Hematopoietic multipotent progenitor cell treated with erythropoietin and hydrocortisone succinate and interleukin-3 and kit ligand, for 4 days (in vitro differentiated cells): ENCODE measurements at regions not wholly inside any gene's neighbourhood (a gene's known extent, or its start where the extent isn't known, plus 50 kb on each side); places are given as distances from the start of the nearest gene placed in this dataset.
"Not testable (repeated sequence)": the region's sequence is repeated elsewhere in the genome, so short reads cannot be mapped to it uniquely, and the experiment has no call there.

Experiments
- DNase-seq: peaks from one replicate; pipeline ENCODE4 v3.0.0-alpha.2; 2015

DNA sequence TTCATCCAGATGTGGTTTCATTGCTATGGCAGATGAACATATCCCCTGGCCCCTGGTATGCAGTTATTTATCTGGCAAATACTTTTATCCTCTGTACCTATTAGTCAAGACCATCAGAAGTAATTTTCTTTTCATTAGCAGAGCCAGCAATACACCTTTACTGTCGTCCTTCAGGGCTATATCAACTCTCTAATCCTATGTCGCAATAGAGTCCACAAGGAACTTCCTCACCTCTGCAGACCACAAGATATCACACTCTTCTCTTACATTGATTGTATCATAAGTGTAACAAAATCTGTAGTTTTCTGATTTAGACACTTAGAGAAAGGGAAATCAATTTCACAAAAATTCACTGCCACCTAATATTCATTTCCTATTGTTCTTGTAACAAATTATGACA, 252.9 kb upstream of the DCC start:
- DNase-seq, result no peak

DNA sequence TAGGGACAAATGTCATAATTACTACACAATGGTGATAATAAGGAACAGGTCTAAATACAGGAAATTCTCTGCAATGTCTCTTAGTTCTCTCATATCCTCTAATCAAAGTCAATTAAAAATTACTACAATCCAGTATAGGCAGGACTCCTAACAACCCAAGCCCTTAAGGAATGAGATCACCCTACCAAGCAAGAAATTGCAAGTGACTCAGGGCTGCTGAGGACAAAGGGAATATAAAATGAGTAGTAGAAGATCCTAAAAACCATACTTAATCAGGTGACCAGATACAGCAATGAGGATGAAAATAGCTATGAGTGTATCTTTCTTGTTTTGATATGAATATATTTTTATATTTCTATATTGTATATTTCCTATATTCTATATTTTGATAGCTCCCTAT, 250.0 kb upstream of the DCC start:
- DNase-seq, result no peak

DNA sequence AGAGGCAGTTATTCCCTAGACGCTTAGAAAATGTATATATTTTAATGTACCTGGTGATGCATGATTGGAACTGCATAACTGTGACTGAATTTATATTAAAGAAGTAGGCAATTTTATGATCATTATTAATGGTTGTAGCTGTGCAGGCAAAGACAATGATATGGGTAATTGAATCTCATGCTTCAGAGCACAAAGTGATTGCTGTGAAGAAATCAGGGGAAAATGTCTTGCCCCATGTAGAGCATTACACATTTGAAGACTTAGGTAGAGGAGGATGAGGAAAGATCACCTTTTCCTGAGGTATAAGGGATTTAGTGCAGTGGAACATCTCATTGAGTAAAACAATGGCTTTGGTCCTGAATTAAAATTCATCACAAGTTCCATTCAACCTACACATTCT, 246.8 kb upstream of the DCC start:
- DNase-seq, result no peak

DNA sequence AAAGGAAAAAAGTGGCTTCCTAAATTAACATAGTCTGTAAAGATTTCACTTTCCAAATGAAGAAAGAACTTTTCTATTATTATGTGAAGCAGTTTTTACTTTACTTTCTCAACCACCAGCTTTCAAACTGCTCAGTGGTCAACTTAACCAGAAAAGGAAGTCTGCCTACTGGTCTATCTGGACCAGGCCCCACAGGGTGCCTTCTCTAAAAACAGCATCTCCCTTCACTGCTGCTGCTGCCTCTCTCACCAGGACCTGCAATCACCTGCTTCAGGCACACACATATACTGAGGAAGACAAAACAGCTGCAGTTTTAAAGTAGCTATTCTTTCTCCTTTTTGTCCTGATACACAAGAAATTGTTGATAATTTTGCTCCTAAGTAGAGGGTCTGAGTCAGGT, 221.3 kb upstream of the DCC start:
- no peak for DNase-seq

DNA sequence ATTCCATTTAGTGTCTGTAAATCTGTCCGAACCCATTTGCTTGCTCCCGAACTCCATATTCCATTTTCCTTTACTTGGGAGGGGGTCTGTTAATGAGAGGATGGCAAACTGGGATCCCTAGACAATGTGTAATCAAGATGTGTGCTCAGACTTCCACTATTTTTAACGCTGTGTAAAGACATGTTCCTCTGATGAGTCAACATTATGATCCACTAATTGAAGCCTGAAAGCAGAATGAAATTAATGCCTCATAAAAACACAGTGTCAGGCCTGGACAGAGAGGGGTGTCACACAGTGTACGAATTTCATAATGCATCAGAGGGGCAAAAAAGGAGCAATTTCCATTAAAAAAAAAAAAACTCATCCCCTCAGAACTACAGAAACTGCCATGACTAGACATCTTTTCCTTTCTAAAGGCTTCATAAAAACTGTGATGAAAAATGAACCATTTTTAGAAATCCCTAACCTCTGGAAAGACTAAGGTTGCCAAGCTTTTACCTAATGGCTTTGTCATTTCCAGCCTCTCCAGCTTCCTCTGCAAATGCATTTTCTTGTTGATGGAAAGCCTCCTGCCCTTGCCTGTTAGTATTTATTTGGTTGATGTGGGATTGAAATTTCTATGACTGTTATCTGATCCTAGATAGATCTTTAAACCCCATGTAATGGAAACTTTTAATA, 209.2 kb upstream of the DCC start:
- no peak for DNase-seq

DNA sequence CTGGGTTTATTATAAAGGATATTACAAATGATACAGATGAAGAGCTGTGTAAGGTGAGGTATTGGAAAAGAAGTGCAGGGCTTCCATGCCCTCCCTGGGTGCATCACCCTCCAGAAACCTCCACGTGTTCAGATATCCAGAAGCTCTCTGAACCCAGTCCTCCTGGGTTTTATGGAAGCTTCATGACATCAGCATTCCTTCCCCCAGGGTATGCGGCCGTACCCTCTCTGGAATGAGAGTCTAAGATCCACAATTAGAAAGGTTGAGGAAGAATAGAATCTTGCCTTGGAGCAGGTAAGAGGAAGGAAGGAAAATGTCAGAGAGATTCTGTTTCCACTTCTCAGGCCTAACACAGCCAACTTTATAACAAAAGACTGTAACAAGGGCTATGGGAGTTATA, 208.2 kb upstream of the DCC start:
- DNase-seq, result no peak

DNA sequence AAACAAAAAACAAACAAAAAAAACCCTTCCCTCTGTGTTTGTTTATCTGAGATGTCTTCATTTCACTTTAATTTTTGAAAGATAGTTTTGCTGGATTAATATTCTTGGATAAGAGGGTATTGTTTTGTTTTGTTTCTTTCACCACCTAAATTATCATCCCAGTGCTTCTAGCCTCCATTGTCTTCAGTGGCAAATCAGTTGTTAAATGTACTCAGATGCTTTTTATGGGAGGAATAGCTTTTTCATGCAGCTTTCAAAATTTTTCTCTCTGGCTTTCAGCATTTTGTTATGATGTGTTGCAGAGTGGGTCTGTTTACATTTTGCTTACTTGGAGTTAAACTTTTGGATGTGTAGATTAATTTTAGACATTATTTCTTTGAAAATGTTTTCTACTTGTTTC, 203.5 kb upstream of the DCC start:
- no peak for DNase-seq

DNA sequence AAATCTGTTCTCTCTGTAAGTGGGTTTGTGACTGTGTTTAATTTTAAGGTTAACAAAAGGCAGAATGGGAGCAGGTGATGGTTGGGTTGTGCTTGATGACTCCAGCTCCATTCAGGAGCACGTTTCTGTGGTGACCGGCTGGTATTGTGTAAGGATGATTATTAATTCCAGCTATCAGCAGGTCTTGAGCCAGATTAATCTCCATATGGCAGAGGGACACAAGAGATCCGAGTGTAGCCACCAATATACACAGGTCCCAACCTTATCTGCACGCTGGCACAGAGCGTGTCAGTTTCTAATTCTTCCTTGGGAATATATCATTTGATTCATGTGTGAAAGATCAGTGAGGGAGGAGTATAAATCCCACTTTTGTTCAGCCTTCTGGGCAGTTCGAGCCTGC, 199.0 kb upstream of the DCC start:
- no peak for DNase-seq

DNA sequence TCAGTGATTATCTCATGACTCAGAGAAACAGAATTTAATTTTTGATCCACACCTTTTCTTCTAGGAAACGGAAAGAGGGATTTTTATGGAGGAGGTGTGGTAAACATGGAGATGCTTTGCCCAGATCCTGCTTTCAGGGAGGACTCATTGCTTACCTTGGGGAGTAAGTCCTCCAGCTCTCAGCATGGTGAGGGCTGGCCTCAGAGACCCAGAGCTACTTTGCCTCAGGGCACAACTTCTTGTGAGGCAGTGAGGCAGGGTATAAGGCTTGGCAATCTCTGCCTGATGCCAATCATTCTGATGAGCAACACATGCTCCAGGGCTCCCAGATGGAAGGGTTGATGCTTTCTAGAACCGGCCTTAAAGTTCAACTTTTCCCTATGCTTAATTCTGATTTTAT, 189.9 kb upstream of the DCC start:
- DNase-seq, result no peak

DNA sequence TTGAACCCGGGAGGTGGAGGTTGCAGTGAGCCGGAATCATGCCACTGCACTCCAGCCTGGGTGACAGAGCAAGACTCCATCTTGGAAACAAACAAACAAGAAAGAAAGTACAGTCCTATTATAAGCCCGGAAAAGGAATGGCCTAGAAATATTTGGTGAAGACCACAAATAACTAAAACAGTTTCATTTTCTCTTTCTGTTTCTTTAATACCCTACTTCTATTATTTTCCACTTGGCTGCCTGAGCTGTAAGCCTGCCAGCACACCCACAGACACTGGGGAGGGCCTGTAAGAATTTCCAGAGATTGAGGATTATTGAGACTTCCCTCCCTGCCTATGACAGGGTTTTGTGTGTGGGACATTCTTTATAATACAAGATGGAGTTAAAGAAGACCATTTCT, 188.0 kb upstream of the DCC start:
- no peak for DNase-seq

DNA sequence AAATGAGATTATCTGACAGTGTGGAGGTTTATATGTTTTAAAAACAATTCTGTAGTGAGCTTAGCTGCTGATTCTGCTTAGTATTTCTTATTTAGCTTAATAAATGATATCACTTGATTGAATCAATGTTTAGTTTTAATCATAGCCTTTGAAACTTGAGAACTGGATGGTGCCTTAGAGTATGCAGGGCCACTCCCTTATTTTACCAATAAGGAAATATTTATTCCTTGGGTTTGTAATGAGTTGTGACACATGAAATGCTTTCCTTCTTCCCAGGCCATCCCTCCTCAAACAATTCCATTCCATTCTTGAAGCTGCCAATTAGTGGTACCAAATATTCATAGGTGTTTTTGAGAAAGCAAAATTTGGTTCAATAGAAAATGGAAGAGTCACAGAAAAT, 183.8 kb upstream of the DCC start:
- no peak for DNase-seq

DNA sequence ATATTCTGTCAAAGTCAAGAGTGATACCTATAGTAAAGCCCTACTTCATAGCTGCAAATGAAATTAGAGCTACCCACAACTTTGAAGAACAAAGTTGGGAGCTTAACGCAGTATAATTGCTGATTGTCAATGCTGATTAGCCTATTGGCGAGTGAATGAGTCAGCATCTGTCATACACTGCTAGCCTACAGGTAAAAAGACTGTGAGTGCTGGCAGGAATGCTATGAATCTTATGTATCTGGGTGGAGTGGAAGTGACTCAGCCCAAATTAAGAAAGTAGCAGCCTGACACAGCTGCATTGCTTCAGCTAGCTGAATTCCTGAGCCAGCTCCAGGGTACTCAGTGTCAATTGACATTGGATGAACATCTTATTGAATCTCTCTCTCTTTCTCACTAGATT, 179.4 kb upstream of the DCC start:
- DNase-seq, result no peak

DNA sequence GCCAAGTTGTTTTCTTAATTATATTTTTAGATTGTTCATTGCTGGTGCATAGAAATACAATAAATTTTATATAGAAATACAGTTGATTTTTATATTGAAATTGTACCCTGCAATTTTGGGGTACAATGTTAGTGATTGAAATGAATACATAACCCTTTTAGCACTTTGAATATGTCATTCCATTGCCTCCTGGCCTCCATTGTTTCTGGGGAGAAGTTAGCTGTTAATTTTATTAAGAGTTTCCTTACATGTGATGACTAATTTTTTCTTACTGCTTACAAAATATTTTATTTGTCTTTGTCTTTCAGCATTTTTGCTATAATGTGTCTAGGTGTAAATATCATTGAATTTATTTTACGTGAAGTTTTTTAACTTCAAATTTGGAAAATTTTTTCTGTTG, 176.5 kb upstream of the DCC start:
- DNase-seq, result no peak

DNA sequence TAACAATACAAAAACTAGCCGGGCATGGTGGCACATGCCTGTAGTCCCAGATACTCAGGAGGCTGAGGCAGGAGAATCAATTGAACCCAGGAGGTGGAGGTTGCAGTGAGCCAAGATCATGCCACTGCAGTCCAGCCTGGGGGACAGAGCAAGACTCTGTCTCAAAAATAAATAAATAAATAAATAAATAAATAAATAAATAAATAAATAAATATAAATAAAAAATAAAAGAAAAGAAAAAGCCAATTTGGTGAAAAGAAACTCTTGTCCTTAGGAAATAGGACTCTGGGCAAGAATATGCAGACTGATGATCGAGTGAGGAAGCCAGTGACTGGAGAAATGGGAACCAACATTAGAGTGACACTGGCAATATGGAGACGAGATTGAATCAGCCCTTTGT, 171.9 kb upstream of the DCC start:
- not testable (repeated sequence) for DNase-seq

DNA sequence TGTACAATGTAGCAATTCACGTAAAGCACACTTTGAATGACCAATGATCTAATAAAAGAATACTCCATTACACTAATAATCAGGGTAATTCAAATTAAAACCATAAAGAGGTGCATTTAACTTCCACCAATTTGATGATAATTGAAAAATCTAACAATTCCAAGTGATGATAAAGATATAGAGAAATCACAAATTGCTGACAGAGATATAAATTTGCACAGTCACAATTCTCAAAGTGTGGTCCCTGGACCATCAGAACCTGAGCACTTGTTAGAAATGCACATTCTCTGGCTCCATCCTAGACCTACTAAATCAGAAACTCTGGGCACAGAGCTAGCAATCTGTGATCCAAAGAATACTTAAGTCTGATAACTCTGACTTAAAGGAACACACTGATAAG, 165.8 kb upstream of the DCC start:
- no peak for DNase-seq

DNA sequence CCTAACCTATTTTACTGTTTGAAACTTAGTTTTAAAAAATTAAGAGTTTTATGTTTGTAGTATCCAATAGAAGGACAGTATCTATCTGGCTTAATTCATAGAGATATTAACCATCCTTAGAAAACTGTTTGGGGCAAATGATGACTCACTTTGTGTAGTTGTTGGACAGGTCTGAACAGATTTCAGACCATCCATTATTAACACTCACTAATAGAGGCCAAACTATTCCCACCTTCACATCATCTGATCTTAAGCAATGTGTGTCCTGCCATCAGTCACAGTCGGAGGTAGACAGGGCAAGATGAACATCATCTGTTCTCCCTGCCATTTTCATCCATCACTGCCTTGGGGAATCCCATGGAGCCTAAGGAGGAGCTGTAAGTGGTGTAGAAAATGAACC, 164.6 kb upstream of the DCC start:
- no peak for DNase-seq

DNA sequence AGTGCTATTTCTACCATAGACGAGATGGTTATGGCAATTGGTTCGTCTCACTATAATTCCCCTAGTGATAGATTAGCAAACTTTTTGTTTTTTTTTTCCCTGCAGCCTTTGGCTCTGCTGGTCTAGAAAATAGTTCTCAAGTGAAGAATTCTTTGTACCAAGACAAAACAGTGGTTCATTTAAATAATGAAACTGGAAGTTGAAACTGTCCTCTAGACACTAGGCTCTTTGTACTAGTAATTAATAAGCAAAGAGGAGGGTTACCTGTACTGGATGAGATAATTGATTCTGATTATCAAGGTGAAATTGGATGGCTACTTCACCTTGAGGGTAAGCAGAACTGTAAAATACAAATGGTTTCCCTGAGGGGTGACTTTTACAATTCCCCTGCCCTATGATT, 156.9 kb upstream of the DCC start:
- no peak for DNase-seq

DNA sequence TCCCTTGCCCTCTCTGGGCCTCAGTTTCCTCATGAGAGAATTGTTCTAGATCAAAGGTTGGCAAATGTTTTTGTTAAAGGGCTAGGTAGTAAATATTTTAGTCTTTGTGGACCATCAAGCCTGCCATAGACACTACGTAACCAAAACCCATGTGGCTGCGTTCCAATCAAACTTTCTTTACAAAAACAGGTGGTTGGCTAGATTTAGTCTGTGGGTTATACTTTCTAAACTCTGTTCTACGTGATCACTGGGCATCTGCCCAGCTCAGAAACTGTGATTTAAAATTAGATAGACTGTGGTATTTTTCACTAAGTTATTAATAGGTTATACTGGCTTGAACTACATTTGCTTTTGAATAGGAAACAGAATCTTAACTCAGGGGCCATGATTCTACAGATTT, 149.8 kb upstream of the DCC start:
- DNase-seq, result no peak

DNA sequence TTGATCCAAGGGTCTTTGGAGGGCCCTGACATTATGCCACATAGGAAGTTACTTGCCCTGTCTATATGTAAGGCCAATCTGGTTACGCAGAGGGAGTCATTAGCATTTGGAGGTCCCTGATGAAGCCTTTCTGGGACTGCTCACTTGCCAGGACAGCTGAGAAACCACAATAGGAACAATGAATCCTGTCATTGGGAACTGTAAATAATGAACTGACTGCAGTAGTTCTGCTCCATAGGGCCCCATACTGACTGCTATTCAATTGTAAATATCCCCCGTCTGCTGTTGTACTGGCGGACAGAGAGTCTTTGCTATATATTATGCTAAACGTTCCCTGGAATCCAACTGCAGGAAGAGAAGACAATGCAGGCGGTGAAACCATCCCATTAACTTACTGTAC, 149.4 kb upstream of the DCC start:
- DNase-seq, result no peak

DNA sequence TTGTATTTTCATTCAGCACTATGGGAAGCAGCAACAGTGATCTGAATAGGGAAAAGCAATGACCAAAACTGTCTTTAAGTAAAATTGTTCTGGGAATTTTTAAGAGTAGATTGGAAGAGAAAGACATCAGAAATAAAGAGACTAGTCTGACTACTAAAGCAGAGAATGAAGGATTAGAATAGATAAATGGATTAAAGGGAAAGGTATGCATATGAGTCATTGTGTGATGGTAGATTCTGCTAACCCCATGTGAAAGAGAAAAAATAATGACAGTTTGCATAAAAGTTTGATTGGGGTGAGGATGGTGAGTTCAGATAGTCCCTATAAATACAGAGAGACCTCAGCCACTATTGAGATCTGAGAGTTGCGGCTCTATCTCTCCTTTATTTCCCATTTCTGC, 139.6 kb upstream of the DCC start:
- DNase-seq, result no peak

DNA sequence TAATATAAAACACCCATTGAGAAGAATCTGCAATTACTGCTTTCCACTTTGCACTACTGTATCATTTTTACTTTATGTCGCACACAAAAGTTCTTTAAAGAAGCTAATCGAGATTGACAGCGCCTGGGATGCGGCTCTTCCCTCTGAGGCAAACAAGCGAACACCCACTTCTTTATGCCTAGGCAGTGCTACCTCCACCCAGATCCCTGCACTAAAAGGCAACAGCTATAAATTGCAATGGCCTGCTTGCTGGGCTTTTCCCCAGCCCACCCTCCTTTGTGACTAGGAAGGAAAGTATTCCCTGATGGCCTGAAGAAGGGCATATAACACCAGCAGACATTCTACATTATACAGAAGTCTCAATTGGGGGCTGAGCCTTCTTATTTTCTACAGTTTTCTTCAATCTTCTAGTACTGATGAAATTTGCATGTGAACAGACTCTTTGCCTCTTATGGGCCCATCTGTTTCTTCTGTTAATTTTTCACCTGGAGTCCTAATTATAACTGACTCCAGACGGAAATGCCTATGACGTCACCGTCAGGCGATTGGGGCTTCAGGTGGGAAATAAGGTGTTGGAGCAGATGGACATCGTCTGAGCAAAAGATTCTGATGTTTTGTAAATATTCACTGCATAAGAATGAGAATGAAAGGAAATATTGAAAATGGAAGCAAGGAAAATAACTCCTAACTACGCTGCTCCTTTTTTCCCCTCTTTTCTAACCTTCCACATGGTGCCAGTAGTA, 138.9 kb upstream of the DCC start:
- no peak for DNase-seq

DNA sequence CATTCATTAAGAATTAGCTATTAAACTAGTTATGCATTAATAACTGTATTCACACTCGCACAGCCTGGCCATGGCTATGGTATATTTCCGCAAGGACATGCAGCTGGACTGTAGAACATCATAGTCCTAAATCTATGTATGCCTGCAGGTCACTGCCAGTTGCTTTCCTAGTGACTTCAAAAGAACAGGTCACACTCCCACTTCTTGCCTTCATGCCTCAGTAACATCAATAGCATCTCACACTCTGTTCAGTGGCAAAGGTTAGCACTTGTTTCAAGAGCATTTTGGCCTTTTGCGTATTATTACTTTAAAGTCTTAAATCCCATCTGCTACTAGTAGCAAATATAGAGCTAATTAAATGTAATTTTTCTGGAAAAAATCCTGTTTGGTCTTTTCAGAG, 131.4 kb upstream of the DCC start:
- no peak for DNase-seq

DNA sequence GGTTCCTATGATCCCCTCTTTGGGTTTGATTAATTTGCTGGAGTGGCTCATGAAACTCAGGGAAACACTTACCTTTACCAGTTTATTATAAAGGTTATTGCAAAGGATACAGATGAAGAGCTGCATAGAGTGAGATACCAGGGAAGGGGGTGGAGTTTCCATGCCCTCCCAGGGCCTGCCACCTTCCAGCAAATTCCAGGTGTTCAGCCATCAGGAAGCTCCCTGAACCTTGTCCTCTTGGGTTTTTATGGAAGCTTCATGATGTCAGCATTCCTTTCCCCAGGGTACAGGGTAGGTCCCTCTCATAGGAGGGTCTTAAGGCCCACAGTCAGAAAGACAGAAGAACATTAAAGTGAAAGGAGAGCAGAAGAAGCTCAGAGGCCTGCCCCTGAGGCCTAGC, 123.9 kb upstream of the DCC start:
- no peak for DNase-seq

DNA sequence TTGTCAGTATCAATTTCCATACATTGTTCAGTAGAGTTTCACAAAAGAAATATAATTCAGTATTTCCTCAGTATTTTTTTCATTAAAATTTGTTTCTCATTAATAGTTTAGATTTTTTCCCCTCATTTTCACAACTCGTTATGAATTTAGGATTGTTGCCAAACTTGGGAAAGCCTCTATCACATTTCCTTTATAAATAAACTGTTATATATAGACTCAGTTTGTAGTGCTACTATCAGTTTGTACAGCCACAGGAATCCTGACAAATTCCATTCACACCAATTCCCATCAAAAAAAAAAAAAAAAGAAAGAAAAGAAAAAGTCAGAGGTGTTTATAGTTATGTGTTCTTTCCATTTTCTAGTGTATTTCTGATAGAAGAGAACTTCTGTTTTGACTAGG, 123.3 kb upstream of the DCC start:
- DNase-seq, result no peak

DNA sequence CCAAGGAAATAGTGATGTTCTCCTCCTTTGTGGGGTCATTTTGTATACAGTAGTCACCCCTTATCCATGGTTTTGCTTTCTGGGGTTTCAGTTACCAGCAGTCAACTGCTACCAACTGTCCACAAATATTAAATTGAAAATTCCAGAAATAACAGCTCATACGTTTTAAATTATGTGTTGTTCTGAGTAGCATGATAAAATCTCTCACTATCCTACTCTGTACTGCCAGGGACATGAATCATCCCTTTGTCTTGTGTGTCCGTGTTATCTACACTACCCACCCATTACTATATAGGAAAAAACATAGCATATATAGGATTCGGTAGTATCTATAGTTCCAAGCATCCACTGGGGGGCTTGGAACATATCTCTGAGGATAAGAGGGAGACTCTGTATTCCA, 120.9 kb upstream of the DCC start:
- no peak for DNase-seq
